Muscle layer of duodenum (tissue), 2 donors: ENCODE measurements at regions not wholly inside any gene's neighbourhood (a gene's known extent, or its start where the extent isn't known, plus 50 kb on each side); places are given as distances from the start of the nearest gene placed in this dataset.

Source experiments
- H3K27ac ChIP-seq: one replicate; pipeline ENCODE4 v1.7.0; 2013; ENCODE audit warnings: mild to moderate bottlenecking, low read length
- H3K27me3 ChIP-seq: one replicate; pipeline ENCODE4 v1.7.0; 2013; ENCODE audit warnings: low read depth, mild to moderate bottlenecking, control low read depth, low read length
- H3K36me3 ChIP-seq, 2 donors: one replicate each; pipeline ENCODE4 v1.7.0; 2013; ENCODE audit warnings: low read length in 2 of 2, control low read depth in 1 of 2, mild to moderate bottlenecking in 1 of 2; ENCODE audit not compliant: insufficient read depth in 2 of 2, control insufficient read depth in 1 of 2
- H3K4me1 ChIP-seq, 2 donors: one replicate each; pipeline ENCODE4 v1.7.0; 2013; ENCODE audit warnings: low read length in 2 of 2, mild to moderate bottlenecking in 2 of 2, control low read depth in 1 of 2, moderate library complexity in 1 of 2; ENCODE audit not compliant: insufficient read depth in 2 of 2, control insufficient read depth in 1 of 2
- H3K4me3 ChIP-seq, 2 donors: one replicate each; pipeline ENCODE4 v1.7.0; 2013; ENCODE audit warnings: low read length in 2 of 2, low read depth in 1 of 2, mild to moderate bottlenecking in 1 of 2
- H3K9me3 ChIP-seq, 2 donors: one replicate each; pipeline ENCODE4 v1.7.0; 2013; ENCODE audit warnings: low read length in 2 of 2, control low read depth in 1 of 2, mild to moderate bottlenecking in 1 of 2; ENCODE audit not compliant: control insufficient read depth in 1 of 2
- donor health status: healthy.

DNA sequence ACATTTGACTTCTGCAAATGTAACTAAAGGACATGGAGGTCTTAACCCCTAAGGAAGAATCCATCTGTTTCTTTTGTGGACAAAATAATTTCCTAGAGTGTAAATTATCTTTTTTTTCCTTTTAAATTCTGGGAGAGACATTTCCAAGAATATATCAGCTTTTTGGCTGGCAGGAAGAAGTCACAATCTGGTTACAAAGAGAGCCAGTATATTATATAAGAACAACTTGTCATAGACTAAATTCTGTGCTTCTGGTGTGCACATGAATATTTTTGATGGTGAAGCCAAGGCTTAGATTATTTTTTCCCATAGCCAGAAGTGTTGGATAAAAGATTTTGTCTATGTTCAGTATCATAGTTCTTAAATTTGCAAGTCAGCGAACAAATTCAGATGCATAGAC lies 500.6 kb downstream of the XIRP2 start:
- no peaks in the 10 kb centered on the region for H3K27me3 ChIP-seq
- no peak overlapping the region for H3K4me3 ChIP-seq
- no peaks in the 10 kb centered on the region for H3K9me3 ChIP-seq
- H3K27ac ChIP-seq: no peak overlapping the region
- H3K36me3 ChIP-seq: no peaks in the 10 kb centered on the region
- H3K4me1 ChIP-seq: no peaks in the 10 kb centered on the region

DNA sequence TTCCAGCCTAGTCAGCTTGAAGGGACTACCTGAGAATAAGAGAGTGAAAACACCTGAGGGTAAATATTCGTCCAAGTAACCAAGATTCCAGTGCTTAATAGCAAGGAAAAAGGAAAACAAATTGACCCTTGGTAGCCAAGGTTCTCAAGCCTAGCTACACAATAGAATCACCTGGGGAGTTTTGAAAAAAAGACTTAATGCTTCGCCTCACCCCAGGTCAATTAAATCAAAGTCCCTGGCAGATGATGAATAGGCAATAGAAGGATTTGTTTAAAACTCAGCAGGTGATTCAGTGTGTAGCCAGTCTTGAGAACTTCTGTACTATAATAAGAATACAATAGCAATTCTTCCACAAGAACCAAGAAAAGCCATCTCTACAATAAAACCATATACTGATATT lies 500.2 kb downstream of the XIRP2 start:
- Histone ChIP-seq H3K9me3 (no peaks in the 10 kb centered on the region), H3K27me3 (no peaks in the 10 kb centered on the region), H3K27ac (no peak overlapping the region), H3K4me1 (no peaks in the 10 kb centered on the region), H3K4me3 (no peak overlapping the region), H3K36me3 (no peaks in the 10 kb centered on the region)

- H3K4me3 ChIP-seq: no peak overlapping the region
- no peaks in the 10 kb centered on the region for H3K4me1 ChIP-seq
- no peaks in the 10 kb centered on the region for H3K36me3 ChIP-seq
- no peaks in the 10 kb centered on the region for H3K27me3 ChIP-seq
- no peaks in the 10 kb centered on the region for H3K9me3 ChIP-seq
- no peak overlapping the region for H3K27ac ChIP-seq
Observed at GRCh38 chr2:167386694-167387093, 498.4 kb downstream of the XIRP2 start.

GRCh38 chr2:167383610-167384194 lies 495.4 kb downstream of the XIRP2 start:
- Histone ChIP-seq H3K4me1 (no peaks in the 10 kb centered on the region), H3K9me3 (no peaks in the 10 kb centered on the region), H3K27ac (no peak overlapping the region), H3K4me3 (no peak overlapping the region), H3K36me3 (no peaks in the 10 kb centered on the region), H3K27me3 (no peaks in the 10 kb centered on the region)

DNA sequence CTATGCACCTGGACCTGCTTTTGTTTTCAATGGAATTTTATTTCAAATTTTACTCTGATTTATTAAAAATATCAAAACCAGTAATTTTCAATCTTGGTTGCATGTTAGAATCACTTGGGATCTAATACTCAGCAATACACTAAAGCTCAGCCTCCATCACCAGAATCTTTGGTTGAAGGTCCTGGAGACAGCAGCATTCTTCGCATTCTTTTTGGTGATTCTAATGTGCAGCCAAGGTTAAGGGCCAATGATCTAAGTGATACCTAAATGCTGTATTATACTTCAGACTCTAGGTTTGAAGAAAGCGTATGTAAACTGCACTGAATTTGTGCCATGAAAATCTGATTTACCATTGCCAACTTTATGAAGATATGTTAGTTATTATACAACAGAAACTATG lies 493.1 kb downstream of the XIRP2 start:
- H3K27me3 ChIP-seq: no peaks in the 10 kb centered on the region
- no peaks in the 10 kb centered on the region for H3K36me3 ChIP-seq
- H3K4me3 ChIP-seq: no peak overlapping the region
- H3K9me3 ChIP-seq: peaks cover 0 to 6% of the 10 kb centered on the region in 2 donors
- no peak overlapping the region for H3K27ac ChIP-seq
- H3K4me1 ChIP-seq: no peaks in the 10 kb centered on the region

DNA sequence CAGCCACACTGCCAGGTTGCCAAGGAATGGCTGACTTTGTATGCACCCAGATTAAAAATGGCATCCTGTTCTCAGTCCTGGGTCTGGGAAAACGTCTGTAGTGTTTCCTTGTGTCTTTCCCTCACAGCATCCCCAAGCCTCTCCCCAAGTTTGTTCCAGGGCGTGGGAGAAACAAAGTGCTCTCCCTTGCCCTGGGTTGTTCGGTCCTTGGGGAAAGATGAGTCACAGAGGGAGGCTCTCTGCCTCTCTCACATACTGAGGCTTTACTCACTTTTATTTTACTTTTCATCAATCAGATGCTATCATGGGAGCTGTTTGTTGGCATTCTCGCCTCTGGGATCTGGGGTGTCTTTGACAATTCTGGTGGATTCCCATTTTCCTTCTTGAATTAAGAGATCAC lies 492.3 kb downstream of the XIRP2 start:
- Histone ChIP-seq H3K36me3 (no peaks in the 10 kb centered on the region), H3K27me3 (no peaks in the 10 kb centered on the region), H3K4me1 (no peaks in the 10 kb centered on the region), H3K27ac (no peak overlapping the region), H3K9me3 (peaks cover 0 to 6% of the 10 kb centered on the region in 2 donors), H3K4me3 (no peak overlapping the region)

DNA sequence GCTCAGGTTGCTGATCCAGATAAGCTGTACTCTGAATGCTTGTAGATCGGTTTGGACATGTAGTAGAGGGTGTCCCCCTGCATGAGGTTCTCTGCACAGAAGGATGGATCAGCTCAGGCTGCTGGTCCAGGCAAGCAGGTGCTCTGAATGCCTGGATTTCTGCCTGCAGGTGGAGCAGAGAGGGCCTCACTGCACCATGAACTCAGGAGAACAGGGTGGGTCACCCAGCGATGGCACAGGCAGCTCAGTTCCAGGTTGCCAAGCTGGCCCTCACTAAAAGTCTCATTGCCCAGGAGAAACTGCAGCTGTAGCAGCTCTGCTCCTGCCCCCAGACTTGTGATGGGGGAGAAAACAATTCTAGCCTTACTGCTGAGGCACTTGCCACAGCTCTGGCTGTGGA lies 491.8 kb downstream of the XIRP2 start:
- Histone ChIP-seq H3K9me3 (peaks cover 0 to 6% of the 10 kb centered on the region in 2 donors), H3K36me3 (no peaks in the 10 kb centered on the region), H3K27me3 (no peaks in the 10 kb centered on the region), H3K27ac (no peak overlapping the region), H3K4me1 (no peaks in the 10 kb centered on the region), H3K4me3 (no peak overlapping the region)

DNA sequence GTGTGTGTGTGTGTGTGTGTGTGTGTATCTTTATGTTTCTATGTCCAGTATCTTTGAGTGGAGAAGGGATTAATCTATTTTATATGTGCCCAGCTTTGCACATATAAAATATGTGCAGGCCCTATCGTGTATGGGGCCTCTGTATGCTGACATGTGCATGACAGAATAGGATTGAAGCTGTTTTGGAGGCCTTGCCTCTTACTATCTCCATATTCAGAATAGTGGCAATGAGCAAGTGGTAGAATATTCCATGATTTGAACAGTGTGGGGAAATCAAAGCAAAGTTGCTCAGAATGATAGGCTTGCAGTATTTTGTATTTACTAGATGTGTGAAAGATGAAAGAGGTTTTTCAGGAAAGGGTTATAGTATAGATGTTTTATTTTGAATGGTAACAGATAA lies 480.8 kb downstream of the XIRP2 start:
- Histone ChIP-seq H3K27me3 (no peaks in the 10 kb centered on the region), H3K4me1 (no peaks in the 10 kb centered on the region), H3K9me3 (peaks cover 0 to 2% of the 10 kb centered on the region in 2 donors), H3K36me3 (no peaks in the 10 kb centered on the region), H3K27ac (no peak overlapping the region), H3K4me3 (no peak overlapping the region)

DNA sequence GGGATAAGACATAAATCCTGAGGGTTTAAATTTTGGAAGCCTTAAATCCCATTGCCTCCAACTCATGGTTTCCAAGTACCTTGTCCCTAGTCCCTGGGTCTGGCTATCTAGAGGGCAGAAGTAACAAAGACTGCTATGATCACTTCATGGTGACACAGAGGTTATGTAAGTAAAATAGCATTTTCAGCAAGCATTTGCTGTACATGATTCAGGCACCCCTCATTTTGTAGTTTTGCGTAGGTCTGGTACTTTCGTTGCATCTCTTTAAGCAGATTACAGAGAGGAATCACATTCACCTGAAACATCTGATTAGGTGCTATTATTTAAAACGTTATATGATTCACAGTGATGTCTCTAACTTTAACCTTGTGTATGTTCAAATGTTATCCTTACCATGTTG lies 480.1 kb downstream of the XIRP2 start:
- Histone ChIP-seq H3K4me3 (no peak overlapping the region), H3K9me3 (no peaks in the 10 kb centered on the region), H3K4me1 (no peaks in the 10 kb centered on the region), H3K27me3 (no peaks in the 10 kb centered on the region), H3K36me3 (no peaks in the 10 kb centered on the region), H3K27ac (no peak overlapping the region)

- Histone ChIP-seq H3K36me3 (no peaks in the 10 kb centered on the region), H3K27ac (no peak overlapping the region), H3K4me1 (no peaks in the 10 kb centered on the region), H3K9me3 (no peaks in the 10 kb centered on the region), H3K27me3 (no peaks in the 10 kb centered on the region), H3K4me3 (no peak overlapping the region)
Observed at GRCh38 chr2:167365216-167365615, 476.9 kb downstream of the XIRP2 start.

GRCh38 chr2:167361426-167361825 lies 473.1 kb downstream of the XIRP2 start:
- H3K36me3 ChIP-seq: no peaks in the 10 kb centered on the region
- no peaks in the 10 kb centered on the region for H3K27me3 ChIP-seq
- no peak overlapping the region for H3K27ac ChIP-seq
- H3K4me3 ChIP-seq: no peak overlapping the region
- H3K4me1 ChIP-seq: no peaks in the 10 kb centered on the region
- H3K9me3 ChIP-seq: no peaks in the 10 kb centered on the region

GRCh38 chr2:167355821-167356220 lies 467.5 kb downstream of the XIRP2 start:
- Histone ChIP-seq H3K9me3 (no peaks in the 10 kb centered on the region), H3K27me3 (no peaks in the 10 kb centered on the region), H3K27ac (no peak overlapping the region), H3K4me1 (no peaks in the 10 kb centered on the region), H3K4me3 (no peak overlapping the region), H3K36me3 (no peaks in the 10 kb centered on the region)
